Endothelial cell (in vitro differentiated cells): ENCODE measurements at regions not wholly inside any gene's neighbourhood (a gene's known extent, or its start where the extent isn't known, plus 50 kb on each side); places are given as distances from the start of the nearest gene placed in this dataset.
"Not testable (repeated sequence)": the region's sequence is repeated elsewhere in the genome, so short reads cannot be mapped to it uniquely, and the experiment has no call there.

Experiments used
- DNase-seq: peaks from one replicate; pipeline ENCODE4 v3.0.0; 2021; ENCODE audit warnings: low spot score
- H3K27ac Mint-ChIP-seq: one replicate; pipeline ENCODE4 v1.8.0; 2021; ENCODE audit warnings: mixed read lengths, inconsistent platforms; ENCODE audit not compliant: unreplicated experiment
- H3K27me3 Mint-ChIP-seq: one replicate; pipeline ENCODE4 v1.8.0; 2021; ENCODE audit warnings: mild to moderate bottlenecking, moderate library complexity, mixed read lengths, inconsistent platforms; ENCODE audit not compliant: unreplicated experiment
- H3K36me3 Mint-ChIP-seq: one replicate; pipeline ENCODE4 v1.8.0; 2021; ENCODE audit warnings: mild to moderate bottlenecking, low read depth, mixed read lengths, inconsistent platforms; ENCODE audit not compliant: unreplicated experiment
- H3K4me1 Mint-ChIP-seq: one replicate; pipeline ENCODE4 v1.8.0; 2021; ENCODE audit warnings: mild to moderate bottlenecking, mixed read lengths, inconsistent platforms; ENCODE audit not compliant: unreplicated experiment
- H3K4me3 Mint-ChIP-seq: one replicate; pipeline ENCODE4 v1.8.0; 2021; ENCODE audit warnings: mild to moderate bottlenecking, mixed read lengths, inconsistent platforms; ENCODE audit not compliant: unreplicated experiment
- H3K9me3 Mint-ChIP-seq: one replicate; pipeline ENCODE4 v1.8.0; 2021; ENCODE audit warnings: mixed read lengths, inconsistent platforms; ENCODE audit not compliant: unreplicated experiment
- CTCF ChIP-seq: fragments of 200-600 bp; sonication (generic); IDR thresholded peaks from one replicate; pipeline ENCODE4 v1.5.0; 2021; ENCODE audit warnings: antibody characterized with exemption; ENCODE audit not compliant: unreplicated experiment

- H3K27me3 Mint-ChIP-seq: peaks cover 6% of the 10 kb centered on the region
- no peak for TF ChIP-seq CTCF
- no peak for DNase-seq
- H3K36me3 Mint-ChIP-seq: no peaks in the 10 kb centered on the region
- H3K4me1 Mint-ChIP-seq: peaks cover 8% of the 10 kb centered on the region
- H3K27ac Mint-ChIP-seq: no peak overlapping the region
- no peaks in the 10 kb centered on the region for H3K9me3 Mint-ChIP-seq
- no peak overlapping the region for H3K4me3 Mint-ChIP-seq
Observed at GRCh38 chr5:77859306-77859705, 83.2 kb upstream of the TBCA start.

- H3K4me1 Mint-ChIP-seq, H3K4me3 Mint-ChIP-seq, H3K27me3 Mint-ChIP-seq, DNase-seq, H3K9me3 Mint-ChIP-seq, H3K27ac Mint-ChIP-seq, H3K36me3 Mint-ChIP-seq: not testable (repeated sequence)
Observed at GRCh38 chr5:77858678-77859077, 82.5 kb upstream of the TBCA start.

- H3K4me3 Mint-ChIP-seq: no peak overlapping the region
- no peaks in the 10 kb centered on the region for H3K36me3 Mint-ChIP-seq
- DNase-seq: no peak
- H3K27me3 Mint-ChIP-seq: peaks cover 17% of the 10 kb centered on the region
- H3K4me1 Mint-ChIP-seq: peaks cover 20% of the 10 kb centered on the region
- H3K9me3 Mint-ChIP-seq: no peaks in the 10 kb centered on the region
- no peak overlapping the region for H3K27ac Mint-ChIP-seq
- TF ChIP-seq CTCF: no peak
Observed at GRCh38 chr5:77855369-77855768, 79.2 kb upstream of the TBCA start.

- Mint-ChIP-seq H3K36me3 (no peaks in the 10 kb centered on the region), H3K27me3 (peaks cover 23% of the 10 kb centered on the region), H3K27ac (no peak overlapping the region), H3K4me3 (no peak overlapping the region), H3K9me3 (no peaks in the 10 kb centered on the region), H3K4me1 (peaks cover 22% of the 10 kb centered on the region)
- TF ChIP-seq CTCF: no peak
- no peak for DNase-seq
Observed at GRCh38 chr5:77853353-77853907, 77.3 kb upstream of the TBCA start.

DNA sequence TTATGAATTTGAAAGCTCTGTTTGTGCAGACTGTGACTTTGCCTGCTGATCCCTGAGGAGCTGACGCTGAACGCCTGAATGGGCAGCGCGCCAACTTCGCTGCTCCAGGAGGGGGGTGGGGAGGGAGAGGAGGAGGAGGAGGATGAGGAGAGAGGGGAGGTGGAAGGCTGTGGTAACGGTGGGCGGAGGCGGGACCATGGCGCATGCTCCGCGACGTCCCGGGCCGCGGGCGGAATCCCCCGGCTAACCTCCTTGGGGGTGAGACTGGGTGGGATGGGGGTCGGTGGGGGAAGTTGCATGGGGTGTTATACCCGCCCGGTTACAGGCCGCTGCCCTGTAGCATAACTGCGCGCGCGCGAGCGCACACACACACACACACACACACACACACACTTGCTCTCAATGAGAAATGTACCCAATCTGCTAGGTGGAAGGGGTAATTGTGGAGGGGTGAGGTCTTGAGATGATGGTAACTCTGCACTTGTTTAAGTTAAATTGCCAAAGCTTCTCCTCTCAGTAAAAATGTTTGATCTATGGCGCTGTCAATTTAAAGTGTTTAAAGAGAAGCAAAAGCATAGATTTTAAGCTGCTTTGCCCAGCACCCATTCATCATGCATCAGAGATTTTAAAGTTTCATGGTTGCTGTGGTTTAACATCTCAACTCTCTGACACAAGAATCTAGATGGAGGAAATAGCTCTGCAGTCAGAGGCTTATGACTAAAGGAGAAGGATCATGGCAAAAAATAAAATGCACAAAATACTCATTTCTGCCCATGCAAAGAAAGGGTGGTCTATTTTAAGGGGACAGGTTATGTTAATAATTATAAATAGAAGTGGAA lies 76.6 kb upstream of the TBCA start:
- Mint-ChIP-seq H3K9me3 (no peaks in the 10 kb centered on the region), H3K27ac (no peak overlapping the region), H3K36me3 (no peaks in the 10 kb centered on the region), H3K4me1 (peaks cover 22% of the 10 kb centered on the region), H3K27me3 (peaks cover 25% of the 10 kb centered on the region), H3K4me3 (peak overlapping the region; percentile 95)
- peak; percentile 63 for DNase-seq
- no peak for TF ChIP-seq CTCF
